SW480 (cell line): ENCODE measurements at regions not wholly inside any gene's neighbourhood (a gene's known extent, or its start where the extent isn't known, plus 50 kb on each side); places are given as distances from the start of the nearest gene placed in this dataset.
A peak's percentile ranks its signal among the peaks of the same experiment; 100 is the strongest.

Experiments used
- DNase-seq: peaks from one replicate; pipeline ENCODE4 v3.0.0-alpha.2; 2016; ENCODE audit warnings: low spot score

- DNase-seq: no peak
Measured at GRCh38 chr2:129300456-129300855, 679.0 kb upstream of the RAB6C start.

- peak; percentile 5 for DNase-seq
Measured at GRCh38 chr2:129301431-129301913, 678.0 kb upstream of the RAB6C start.

GRCh38 chr2:129302106-129302505, 677.4 kb upstream of the RAB6C start:
- no peak for DNase-seq

DNA sequence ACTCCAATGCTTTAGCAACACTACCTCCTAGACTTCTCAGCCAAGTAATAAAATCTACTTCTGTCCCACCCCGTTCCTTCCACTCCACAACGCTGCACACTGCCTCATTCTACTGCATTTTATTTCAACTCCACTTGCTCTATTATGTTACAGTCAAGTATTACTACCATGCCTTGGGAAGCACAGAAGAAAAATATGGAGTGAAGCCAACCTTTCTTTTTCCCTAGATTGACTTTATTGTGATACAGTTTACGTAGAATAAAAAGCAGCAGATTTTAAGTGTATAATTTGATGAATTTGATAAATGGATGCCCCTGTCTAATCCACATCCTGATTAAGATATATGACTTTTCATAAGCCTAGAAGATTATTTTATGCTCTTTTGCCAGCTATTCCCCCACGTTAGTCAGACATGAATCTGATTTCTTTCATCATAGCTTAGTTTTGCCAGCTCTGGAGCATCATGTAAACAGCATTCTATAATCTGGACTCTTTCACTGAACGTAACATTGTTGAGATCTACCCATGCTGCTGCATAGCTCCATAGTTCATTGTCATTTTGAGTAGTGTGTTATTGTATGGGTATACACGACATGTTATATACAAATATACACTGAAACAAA, 676.8 kb upstream of the RAB6C start:
- DNase-seq: no peak

DNA sequence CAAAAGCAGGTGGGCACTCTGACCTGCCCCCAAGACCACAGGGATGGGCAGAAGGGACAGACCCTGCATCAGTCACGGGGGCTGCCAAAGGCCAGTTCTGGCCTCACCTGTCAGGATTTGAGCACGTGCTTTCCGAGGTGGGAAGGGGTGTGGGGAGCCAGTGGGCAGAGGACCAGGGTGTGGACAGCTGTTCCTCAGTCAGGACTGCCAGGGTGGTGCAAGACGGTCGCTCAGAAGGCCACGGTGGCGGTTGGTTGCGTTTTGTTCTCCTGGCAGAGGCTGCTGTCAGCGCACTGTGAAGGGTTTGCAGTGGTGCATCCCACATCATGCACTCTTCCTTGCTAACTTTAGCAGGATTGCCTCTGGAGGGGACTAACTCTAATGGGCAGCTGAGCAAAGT, 665.3 kb upstream of the RAB6C start:
- no peak for DNase-seq

DNA sequence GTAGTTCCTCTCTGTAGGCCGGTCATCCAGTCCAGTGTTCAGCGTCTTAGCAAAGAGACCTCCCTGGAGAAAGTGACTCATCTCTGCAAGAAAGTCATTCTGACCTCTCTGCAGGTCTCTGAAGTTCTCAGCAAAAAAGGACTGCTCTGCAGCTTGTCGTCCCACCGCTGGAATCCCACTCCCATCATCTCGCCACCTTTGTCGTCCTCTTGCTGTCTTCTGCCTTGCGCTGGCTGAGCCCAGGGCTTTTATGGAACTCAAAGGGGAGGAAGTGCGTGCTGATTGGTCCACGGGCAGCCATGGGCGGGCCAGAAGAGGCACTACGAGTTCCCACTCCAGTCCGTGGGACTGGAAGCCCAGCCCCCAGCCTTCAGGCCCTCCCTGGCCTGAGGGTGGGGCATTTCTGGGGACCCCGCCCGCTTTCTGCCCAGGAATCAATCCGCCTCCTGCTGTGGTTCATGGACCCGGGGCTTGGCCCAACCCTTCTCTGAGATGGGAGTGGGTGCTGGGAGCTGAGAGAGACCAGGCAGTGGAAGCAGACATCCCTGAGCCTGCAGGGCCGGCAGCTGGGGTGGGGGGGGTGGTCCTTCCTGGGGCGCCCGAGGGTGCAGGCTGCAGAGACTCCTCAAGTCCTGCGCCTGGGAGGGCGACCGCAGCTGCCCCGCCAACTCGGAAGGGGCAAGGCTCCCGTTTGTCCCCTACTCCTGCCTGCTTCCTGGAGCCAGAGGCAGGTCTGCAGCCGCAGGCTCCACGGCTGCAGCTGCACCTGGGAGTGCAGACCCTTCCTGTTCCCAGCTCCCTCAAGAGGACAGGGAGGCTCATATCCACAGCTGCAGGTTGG, 660.7 kb upstream of the RAB6C start:
- DNase-seq: no peak

- DNase-seq: no peak
Measured at GRCh38 chr2:129319422-129319717, 660.1 kb upstream of the RAB6C start.

DNA sequence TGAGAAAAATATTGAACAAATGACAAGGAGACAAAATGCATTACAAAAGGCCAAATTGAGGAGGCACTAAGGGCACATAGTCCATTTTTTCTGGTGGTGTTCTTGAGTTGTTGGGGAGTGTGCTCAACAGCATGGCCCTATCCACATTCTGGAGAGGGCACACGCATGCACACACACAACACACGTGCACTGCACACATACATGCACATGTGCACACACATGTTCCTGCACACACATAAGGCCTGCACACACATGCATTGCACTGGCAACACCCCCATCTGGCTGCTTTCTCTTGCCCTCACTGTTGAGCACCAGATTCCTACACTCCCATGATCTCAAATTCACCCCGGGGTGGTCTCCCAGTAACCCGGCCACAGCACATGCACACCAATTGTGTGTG, 659.2 kb upstream of the RAB6C start:
- DNase-seq: no peak

- DNase-seq: no peak
Measured at GRCh38 chr2:129324349-129324748, 655.1 kb upstream of the RAB6C start.

DNA sequence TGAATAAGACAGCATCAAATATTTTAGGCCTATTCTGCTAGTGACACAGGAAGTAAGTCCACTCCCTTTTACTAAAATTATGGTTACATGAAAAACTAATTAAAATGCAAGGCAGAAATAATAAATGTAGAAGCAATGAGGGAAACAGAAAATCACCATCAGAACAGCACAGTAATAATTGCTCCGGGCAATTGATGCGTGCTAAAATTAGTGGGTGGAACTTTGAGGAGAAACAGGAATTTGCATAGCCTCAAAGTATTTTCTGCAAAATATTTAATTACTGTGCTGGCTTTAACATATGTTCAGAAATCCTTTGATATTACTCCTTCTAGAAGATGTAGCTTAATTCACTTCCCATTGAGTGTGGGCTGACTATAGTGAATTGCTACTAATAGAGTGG, 654.3 kb upstream of the RAB6C start:
- DNase-seq: no peak

GRCh38 chr2:129329574-129329973, 649.9 kb upstream of the RAB6C start:
- no peak for DNase-seq

- DNase-seq: no peak
Measured at GRCh38 chr2:129330504-129330903, 649.0 kb upstream of the RAB6C start.

- DNase-seq: no peak
Measured at GRCh38 chr2:129331638-129332037, 647.8 kb upstream of the RAB6C start.

GRCh38 chr2:129334128-129334527, 645.3 kb upstream of the RAB6C start:
- no peak for DNase-seq

GRCh38 chr2:129334696-129335410, 644.6 kb upstream of the RAB6C start:
- DNase-seq: no peak

- DNase-seq: no peak
Measured at GRCh38 chr2:129336276-129336675, 643.2 kb upstream of the RAB6C start.

GRCh38 chr2:129337076-129337475, 642.4 kb upstream of the RAB6C start:
- no peak for DNase-seq

DNA sequence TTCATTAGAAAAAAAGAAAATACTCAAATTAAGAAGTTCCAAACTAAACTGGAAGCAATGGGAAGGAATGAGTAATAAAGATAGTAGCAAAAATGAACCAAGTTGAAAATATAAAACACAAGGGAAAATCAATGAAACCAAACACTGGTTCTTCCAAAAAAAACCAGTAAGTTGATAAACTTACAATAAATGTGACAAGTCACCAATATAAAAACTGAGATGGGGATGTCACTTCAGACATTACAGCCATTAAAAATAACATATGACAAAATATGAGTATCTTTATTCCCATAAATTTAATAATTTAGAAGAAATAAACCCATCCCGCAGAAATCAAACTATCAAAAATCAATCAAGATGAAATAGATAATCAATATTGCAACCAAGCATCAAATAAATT, 633.9 kb upstream of the RAB6C start:
- no peak for DNase-seq

DNA sequence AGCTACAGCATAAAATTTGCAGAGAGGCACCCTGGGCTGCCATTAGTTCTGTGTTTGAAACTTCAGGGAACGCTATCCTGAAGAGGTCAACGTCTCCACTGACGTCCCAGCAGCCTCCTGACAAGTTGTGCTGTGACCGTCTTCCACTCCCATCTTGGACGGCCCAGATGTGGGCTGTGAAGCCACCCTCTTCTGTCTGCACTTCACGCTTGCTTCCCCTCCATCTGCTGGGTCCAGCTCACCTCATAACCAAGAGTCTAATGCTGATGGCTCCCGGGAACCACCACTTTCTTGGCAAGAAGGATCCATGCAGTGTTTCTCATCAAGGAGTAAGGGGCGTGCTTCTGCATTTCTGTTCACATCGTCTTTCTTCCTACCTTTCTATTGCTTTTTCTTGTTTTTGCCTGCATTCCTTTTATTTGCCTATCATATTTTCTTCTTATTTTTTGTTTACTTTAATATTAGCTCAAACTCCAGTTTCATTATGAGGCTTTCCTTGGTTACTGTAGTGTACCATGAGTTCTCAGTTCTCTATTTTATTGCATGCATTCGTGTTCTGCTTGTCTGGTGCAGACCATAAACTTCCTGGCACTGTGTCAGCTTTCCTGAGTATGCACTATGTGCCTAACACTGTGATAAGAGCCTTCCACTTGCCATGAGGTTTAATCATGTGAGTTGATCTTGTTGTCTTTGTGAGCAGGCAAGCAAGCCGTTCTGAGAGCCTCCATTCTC, 631.8 kb upstream of the RAB6C start:
- DNase-seq: no peak

- no peak for DNase-seq
Measured at GRCh38 chr2:129354631-129355030, 624.8 kb upstream of the RAB6C start.

GRCh38 chr2:129361688-129362087, 617.8 kb upstream of the RAB6C start:
- DNase-seq: no peak

DNA sequence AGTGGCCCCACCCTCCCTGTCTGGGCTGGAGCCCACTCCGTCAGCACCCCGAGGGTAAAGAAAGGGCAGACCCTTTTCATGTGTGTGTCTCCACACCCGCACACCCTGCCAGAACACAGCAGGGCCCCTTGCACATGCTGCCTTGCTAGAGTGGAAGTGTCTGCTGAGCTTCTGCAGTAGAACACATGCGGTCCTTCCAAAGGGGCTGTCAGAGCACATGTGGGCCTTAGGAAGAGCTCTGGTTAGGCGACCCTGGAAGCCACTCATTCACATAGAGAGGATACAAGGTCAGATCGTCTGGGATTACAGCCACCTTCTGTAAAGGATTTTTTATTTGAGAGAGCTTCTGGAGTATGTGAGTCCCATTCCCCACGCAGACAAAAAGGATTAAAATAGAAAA, 613.2 kb upstream of the RAB6C start:
- DNase-seq: no peak

- DNase-seq: no peak
Measured at GRCh38 chr2:129367107-129367506, 612.4 kb upstream of the RAB6C start.
